Caco-2 (cell line): ENCODE measurements at regions not wholly inside any gene's neighbourhood (a gene's known extent, or its start where the extent isn't known, plus 50 kb on each side); places are given as distances from the start of the nearest gene placed in this dataset.

Experiments used
- BruUV-seq: library from RNA; stranded (reverse); fragments of 400-500 nt; replicated peaks from 2 replicates; lab custom pipeline; 2021; lab: Mats Ljungman, UMichigan
- CTCF ChIA-PET: fragments of 300-600 bp; sonication (Branson Sonifier 250); formaldehyde crosslinking; loops from one replicate; lab custom pipeline; 2022; ENCODE audit warnings: antibody characterized with exemption; lab: Charles Lee
- POLR2A ChIA-PET: fragments of 300-600 bp; sonication (Branson Sonifier 250); formaldehyde crosslinking; loops from one replicate; lab custom pipeline; 2022; ENCODE audit warnings: antibody characterized with exemption; lab: Charles Lee
- DNase-seq, 2 experiments: peaks; one replicate each; pipeline versions ENCODE4 v3.0.0 to v3.0.0-alpha.2; 2020 to 2022
- H3K27me3 ChIP-seq: replicated peaks from 2 replicates; pipeline ENCODE4 v1.6.0; 2011; ENCODE audit warnings: low read length; ENCODE audit not compliant: control insufficient read depth, insufficient read depth
- H3K36me3 ChIP-seq: 2 replicates; pipeline ENCODE4 v1.5.1; 2011; ENCODE audit warnings: low read length; ENCODE audit not compliant: control insufficient read depth, insufficient read depth
- H3K4me1 ChIP-seq: fragments of 250-450 bp; sonication (Bioruptor Pico); 2 replicates; pipeline ENCODE4 v1.5.1; 2020; ENCODE audit warnings: mild to moderate bottlenecking
- H3K4me3 ChIP-seq: 2 replicates; pipeline ENCODE4 v1.5.1; 2011; ENCODE audit warnings: low read depth, mild to moderate bottlenecking, control low read depth, low read length
- H3K9me3 ChIP-seq: fragments of 250-450 bp; sonication (Bioruptor Pico); 2 replicates; pipeline ENCODE4 v1.5.1; 2020; ENCODE audit warnings: mild to moderate bottlenecking, moderate library complexity
- H3K27ac Mint-ChIP-seq: one replicate; pipeline ENCODE4 v1.8.0; 2022; ENCODE audit warnings: mixed read lengths; ENCODE audit not compliant: unreplicated experiment
- H3K27me3 Mint-ChIP-seq: one replicate; pipeline ENCODE4 v1.8.0; 2022; ENCODE audit warnings: mixed read lengths; ENCODE audit not compliant: insufficient read depth, unreplicated experiment
- H3K36me3 Mint-ChIP-seq: one replicate; pipeline ENCODE4 v1.8.0; 2022; ENCODE audit warnings: mild to moderate bottlenecking, mixed read lengths; ENCODE audit not compliant: insufficient read depth, unreplicated experiment
- H3K4me1 Mint-ChIP-seq: one replicate; pipeline ENCODE4 v1.8.0; 2022; ENCODE audit warnings: low read depth, mixed read lengths; ENCODE audit not compliant: unreplicated experiment
- H3K4me3 Mint-ChIP-seq: one replicate; pipeline ENCODE4 v1.8.0; 2022; ENCODE audit warnings: mild to moderate bottlenecking, moderate library complexity, mixed read lengths; ENCODE audit not compliant: unreplicated experiment
- H3K9me3 Mint-ChIP-seq: one replicate; pipeline ENCODE4 v1.8.0; 2022; ENCODE audit warnings: mixed read lengths; ENCODE audit not compliant: unreplicated experiment
- intact Hi-C: fragments of 100-400 bp; cut with micrococcal nuclease; formaldehyde crosslinking; loops from one replicate; pipeline ENCODE4 v1.10.0; 2022; ENCODE audit not compliant: unreplicated experiment
- TF ChIP-seq, protein P1 (sequence below), 2 experiments: fragments of 200-600 bp in 1 of 2; IDR thresholded peaks; 1 replicate in 1 of 2; 2 replicates in 1 of 2; pipeline versions ENCODE4 v1.5.1 to v1.8.0; 2011 to 2022; ENCODE audit warnings: antibody characterized with exemption in 1 of 2, control low read depth in 1 of 2, inconsistent platforms in 1 of 2, low read depth in 1 of 2, low read length in 1 of 2, mild to moderate bottlenecking in 1 of 2, moderate library complexity in 1 of 2; ENCODE audit not compliant: insufficient read depth in 1 of 2, severe bottlenecking in 1 of 2, unreplicated experiment in 1 of 2

DNA sequence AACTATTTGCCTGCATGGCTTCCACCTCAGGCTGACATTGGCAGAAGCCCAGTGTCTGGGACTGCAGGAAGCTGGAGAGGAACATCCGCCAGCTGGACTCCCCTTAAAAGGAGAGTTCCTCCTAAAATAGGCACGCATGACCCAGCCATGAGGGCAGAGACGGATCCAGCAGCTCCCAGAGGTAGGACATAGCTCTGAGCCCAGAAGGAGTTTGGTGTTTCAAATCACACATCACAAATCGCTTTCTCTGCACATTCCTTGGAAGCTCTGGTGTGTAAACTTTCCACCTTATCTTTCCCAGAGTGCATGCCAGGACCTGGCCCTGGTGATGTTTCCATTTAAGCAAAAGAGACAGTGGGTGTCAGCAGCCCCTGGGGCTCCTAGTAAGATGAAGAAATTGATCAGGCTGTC, 231.1 kb upstream of the CDH5 start:
- H3K4me3 Mint-ChIP-seq: no peak overlapping the region
- TF ChIP-seq, protein P1, sequence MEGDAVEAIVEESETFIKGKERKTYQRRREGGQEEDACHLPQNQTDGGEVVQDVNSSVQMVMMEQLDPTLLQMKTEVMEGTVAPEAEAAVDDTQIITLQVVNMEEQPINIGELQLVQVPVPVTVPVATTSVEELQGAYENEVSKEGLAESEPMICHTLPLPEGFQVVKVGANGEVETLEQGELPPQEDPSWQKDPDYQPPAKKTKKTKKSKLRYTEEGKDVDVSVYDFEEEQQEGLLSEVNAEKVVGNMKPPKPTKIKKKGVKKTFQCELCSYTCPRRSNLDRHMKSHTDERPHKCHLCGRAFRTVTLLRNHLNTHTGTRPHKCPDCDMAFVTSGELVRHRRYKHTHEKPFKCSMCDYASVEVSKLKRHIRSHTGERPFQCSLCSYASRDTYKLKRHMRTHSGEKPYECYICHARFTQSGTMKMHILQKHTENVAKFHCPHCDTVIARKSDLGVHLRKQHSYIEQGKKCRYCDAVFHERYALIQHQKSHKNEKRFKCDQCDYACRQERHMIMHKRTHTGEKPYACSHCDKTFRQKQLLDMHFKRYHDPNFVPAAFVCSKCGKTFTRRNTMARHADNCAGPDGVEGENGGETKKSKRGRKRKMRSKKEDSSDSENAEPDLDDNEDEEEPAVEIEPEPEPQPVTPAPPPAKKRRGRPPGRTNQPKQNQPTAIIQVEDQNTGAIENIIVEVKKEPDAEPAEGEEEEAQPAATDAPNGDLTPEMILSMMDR (IDR thresholded peaks at IDR 0.05; ENCODE audit: insufficient read depth in 1 of 2, low read depth in 1 of 2, low read length in 1 of 2, severe bottlenecking in 1 of 2, unreplicated experiment in 1 of 2): no peak
- CTCF ChIA-PET: no interaction called here
- no TSS peak for BruUV-seq
- H3K27ac Mint-ChIP-seq: peak overlapping the region; percentile 40
- Histone ChIP-seq H3K36me3 (no peaks in the 10 kb centered on the region), H3K4me1 (peaks cover 9% of the 10 kb centered on the region; the same call in 1 of the 2 replicates), H3K27me3 (no peaks in the 10 kb centered on the region), H3K4me3 (no peak overlapping the region), H3K9me3 (no peaks in the 10 kb centered on the region)
- peaks cover 7% of the 10 kb centered on the region for H3K27me3 Mint-ChIP-seq
- H3K4me1 Mint-ChIP-seq: no peaks in the 10 kb centered on the region
- intact Hi-C loops: no loop called here
- H3K36me3 Mint-ChIP-seq: no peaks in the 10 kb centered on the region
- no peak for DNase-seq
- POLR2A ChIA-PET: interaction anchor here (1.0 kb wide), 1 partner anchor 17 kb away, joined by 3 read pairs; no protein-coding TSS in a partner anchor
- no peaks in the 10 kb centered on the region for H3K9me3 Mint-ChIP-seq

DNA sequence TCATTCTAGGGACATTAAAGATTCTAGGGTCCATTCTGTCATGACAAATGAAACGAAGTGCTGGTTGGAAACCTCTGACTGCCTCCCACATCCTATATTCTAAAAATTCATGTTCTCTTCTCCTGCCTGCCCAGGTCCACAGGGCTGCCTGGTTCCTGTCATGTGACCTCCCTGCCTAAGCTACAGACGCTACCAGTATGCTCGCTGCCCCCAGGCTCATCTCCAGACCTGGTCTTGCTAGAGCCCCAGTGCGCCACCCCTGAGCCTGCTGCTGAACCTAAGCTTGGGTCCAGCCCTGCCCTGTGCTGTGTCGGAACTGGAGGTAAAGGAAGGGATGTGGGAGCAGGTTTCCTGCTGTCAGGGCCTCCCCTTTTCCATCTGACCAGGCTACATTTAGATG, 231.6 kb upstream of the CDH5 start:
- no peaks in the 10 kb centered on the region for H3K36me3 ChIP-seq
- H3K27ac Mint-ChIP-seq: peak overlapping the region; percentile 40
- H3K4me3 Mint-ChIP-seq: no peak overlapping the region
- H3K36me3 Mint-ChIP-seq: no peaks in the 10 kb centered on the region
- no peaks in the 10 kb centered on the region for H3K27me3 ChIP-seq
- H3K4me3 ChIP-seq: no peak overlapping the region
- H3K4me1 Mint-ChIP-seq: no peaks in the 10 kb centered on the region
- no peak for DNase-seq
- H3K9me3 ChIP-seq: no peaks in the 10 kb centered on the region
- BruUV-seq: no TSS peak
- H3K27me3 Mint-ChIP-seq: peaks cover 7% of the 10 kb centered on the region
- ChIA-PET POLR2A (interaction anchor here (1.0 kb wide), 1 partner anchor 18 kb away, joined by 3 read pairs; no protein-coding TSS in a partner anchor), CTCF (no interaction called here)
- peaks cover 9% of the 10 kb centered on the region; the same call in 1 of the 2 replicates for H3K4me1 ChIP-seq
- intact Hi-C loops: no loop called here
- no peaks in the 10 kb centered on the region for H3K9me3 Mint-ChIP-seq
- TF ChIP-seq, protein P1 (IDR thresholded peaks at IDR 0.05; ENCODE audit: insufficient read depth in 1 of 2, low read depth in 1 of 2, low read length in 1 of 2, severe bottlenecking in 1 of 2, unreplicated experiment in 1 of 2): no peak

DNA sequence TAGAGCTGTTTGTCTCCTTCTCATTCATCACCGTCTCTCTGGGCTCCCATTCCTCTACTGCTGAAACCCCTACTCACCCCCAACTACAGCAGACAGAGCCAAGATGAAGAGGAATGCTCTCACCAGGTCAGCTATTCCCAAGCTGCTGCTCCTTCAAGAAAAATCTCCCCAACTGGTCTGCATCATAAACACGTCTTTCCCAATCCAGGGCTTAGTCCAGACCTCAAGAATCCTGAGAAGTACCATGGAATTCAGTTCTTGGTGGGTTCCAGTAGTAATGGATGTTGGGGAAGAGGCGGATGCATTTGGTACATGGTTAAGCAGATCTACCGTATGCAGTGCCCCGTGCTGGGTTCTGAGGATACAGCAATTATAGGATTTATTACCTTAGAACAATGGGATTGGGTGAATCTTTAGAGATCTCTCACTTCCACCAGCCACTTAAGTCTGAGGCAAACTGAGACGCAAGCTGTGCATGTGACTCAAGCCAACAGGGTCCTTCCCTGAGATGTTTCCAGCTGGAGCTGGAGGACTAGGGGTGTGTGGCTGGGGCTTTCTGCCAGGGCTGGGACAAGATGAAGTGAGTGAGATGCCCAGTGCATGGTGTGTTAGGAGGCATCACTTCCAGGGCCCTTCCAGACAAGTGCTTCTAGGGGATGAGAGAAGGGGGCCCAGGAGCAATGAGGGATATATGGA, 232.7 kb upstream of the CDH5 start:
- Histone ChIP-seq H3K36me3 (no peaks in the 10 kb centered on the region), H3K27me3 (no peaks in the 10 kb centered on the region), H3K4me3 (no peak overlapping the region), H3K4me1 (peaks cover 9% of the 10 kb centered on the region; the same call in 1 of the 2 replicates), H3K9me3 (no peaks in the 10 kb centered on the region)
- DNase-seq: no peak
- no TSS peak for BruUV-seq
- no peaks in the 10 kb centered on the region for H3K9me3 Mint-ChIP-seq
- H3K4me3 Mint-ChIP-seq: no peak overlapping the region
- intact Hi-C loops: no loop called here
- ChIA-PET POLR2A (no interaction called here), CTCF (interaction anchor here (0.6 kb wide), 1 partner anchor 190 kb away, joined by 6 read pairs; no protein-coding TSS in a partner anchor)
- H3K36me3 Mint-ChIP-seq: no peaks in the 10 kb centered on the region
- no peak overlapping the region for H3K27ac Mint-ChIP-seq
- TF ChIP-seq, protein P1 (IDR thresholded peaks at IDR 0.05; ENCODE audit: insufficient read depth in 1 of 2, low read depth in 1 of 2, low read length in 1 of 2, severe bottlenecking in 1 of 2, unreplicated experiment in 1 of 2): no peak
- H3K27me3 Mint-ChIP-seq: peaks cover 8% of the 10 kb centered on the region
- no peaks in the 10 kb centered on the region for H3K4me1 Mint-ChIP-seq
